Mesenchymal stem cell (in vitro differentiated cells and primary cell): ENCODE measurements at regions not wholly inside any gene's neighbourhood (a gene's known extent, or its start where the extent isn't known, plus 50 kb on each side); places are given as distances from the start of the nearest gene placed in this dataset.
"Not testable (repeated sequence)": the region's sequence is repeated elsewhere in the genome, so short reads cannot be mapped to it uniquely, and the experiment has no call there.

ENCODE experiments used
- DNase-seq: peaks from one replicate; pipeline ENCODE4 v3.0.0-alpha.2; 2013
- H2AFZ ChIP-seq: one replicate; pipeline ENCODE4 v1.6.1; 2013; ENCODE audit warnings: low read depth, mild to moderate bottlenecking, control low read depth, inconsistent platforms, low read length, moderate library complexity
- H2AK5ac ChIP-seq: 2 replicates; pipeline ENCODE4 v1.6.1; 2013; ENCODE audit warnings: low read length, moderate library complexity, mild to moderate bottlenecking, inconsistent platforms; ENCODE audit not compliant: severe bottlenecking
- H2BK120ac ChIP-seq: one replicate; pipeline ENCODE4 v1.6.1; 2013; ENCODE audit warnings: low read depth, mild to moderate bottlenecking, inconsistent platforms, low read length, moderate library complexity
- H2BK12ac ChIP-seq, 2 experiments: one replicate each; pipeline ENCODE4 v1.6.1; 2013; ENCODE audit warnings: inconsistent platforms in 2 of 2, low read length in 2 of 2, mild to moderate bottlenecking in 2 of 2, moderate library complexity in 2 of 2, control low read depth in 1 of 2
- H2BK15ac ChIP-seq: one replicate; pipeline ENCODE4 v1.6.1; 2013; ENCODE audit warnings: mild to moderate bottlenecking, low read depth, inconsistent platforms; ENCODE audit not compliant: poor library complexity, severe bottlenecking
- H2BK5ac ChIP-seq: 2 replicates; pipeline ENCODE4 v1.6.1; 2013; ENCODE audit warnings: low read depth, mild to moderate bottlenecking, low read length, control low read depth, inconsistent platforms; ENCODE audit not compliant: poor library complexity, severe bottlenecking
- H3K14ac ChIP-seq, 2 experiments: one replicate each; pipeline ENCODE4 v1.6.1; 2013; ENCODE audit warnings: inconsistent platforms in 2 of 2, low read length in 2 of 2, control low read depth in 1 of 2, mild to moderate bottlenecking in 1 of 2, moderate library complexity in 1 of 2
- H3K18ac ChIP-seq, 2 experiments: one replicate each; pipeline ENCODE4 v1.6.1; 2013; ENCODE audit warnings: inconsistent platforms in 2 of 2, low read length in 2 of 2, control low read depth in 1 of 2, low read depth in 1 of 2, mild to moderate bottlenecking in 1 of 2
- H3K23ac ChIP-seq, 2 experiments: one replicate each; pipeline ENCODE4 v1.6.1; 2013; ENCODE audit warnings: inconsistent platforms in 2 of 2, low read length in 2 of 2, mild to moderate bottlenecking in 2 of 2, moderate library complexity in 2 of 2, control low read depth in 1 of 2
- H3K27ac ChIP-seq: 2 replicates; pipeline ENCODE4 v1.5.1; 2013; ENCODE audit warnings: mild to moderate bottlenecking, moderate library complexity, low read length, control low read depth, inconsistent platforms; ENCODE audit not compliant: poor library complexity, severe bottlenecking
- H3K27me3 ChIP-seq, 2 experiments: 2 replicates each; pipeline versions ENCODE4 v1.6.1 to v1.7.0; 2013; ENCODE audit warnings: low read length in 2 of 2, mild to moderate bottlenecking in 2 of 2, moderate library complexity in 2 of 2, control low read depth in 1 of 2, inconsistent platforms in 1 of 2; ENCODE audit not compliant: control insufficient read depth in 1 of 2, insufficient read depth in 1 of 2
- H3K36me3 ChIP-seq, 2 experiments: 2 replicates each; pipeline versions ENCODE4 v1.6.1 to v1.7.0; 2013; ENCODE audit warnings: low read length in 2 of 2, control low read depth in 1 of 2, inconsistent platforms in 1 of 2, low read depth in 1 of 2, mild to moderate bottlenecking in 1 of 2; ENCODE audit not compliant: insufficient read depth in 2 of 2, control insufficient read depth in 1 of 2
- H3K4ac ChIP-seq, 2 experiments: one replicate each; pipeline ENCODE4 v1.6.1; 2013; ENCODE audit warnings: inconsistent platforms in 2 of 2, low read length in 2 of 2, mild to moderate bottlenecking in 2 of 2, moderate library complexity in 2 of 2, control low read depth in 1 of 2, low read depth in 1 of 2
- H3K4me1 ChIP-seq: 2 replicates; pipeline ENCODE4 v1.6.1; 2013; ENCODE audit warnings: low read depth, low read length, control low read depth; ENCODE audit not compliant: control insufficient read depth, insufficient read depth
- H3K4me2 ChIP-seq: 2 replicates; pipeline ENCODE4 v1.6.1; 2013; ENCODE audit warnings: low read length, mild to moderate bottlenecking, inconsistent platforms; ENCODE audit not compliant: poor library complexity, severe bottlenecking
- H3K4me3 ChIP-seq, 2 experiments: 2 replicates each; pipeline versions ENCODE4 v1.5.1 to v1.7.0; 2013; ENCODE audit warnings: low read length in 2 of 2, mild to moderate bottlenecking in 2 of 2, control low read depth in 1 of 2, low read depth in 1 of 2; ENCODE audit not compliant: insufficient read depth in 1 of 2
- H3K79me1 ChIP-seq: replicated peaks from 2 replicates; pipeline ENCODE4 v1.6.1; 2013; ENCODE audit warnings: mild to moderate bottlenecking, control low read depth, low read length, inconsistent platforms; ENCODE audit not compliant: poor library complexity, severe bottlenecking
- H3K9ac ChIP-seq: 2 replicates; pipeline ENCODE4 v1.7.0; 2013; ENCODE audit warnings: mild to moderate bottlenecking, low read length, moderate library complexity
- H3K9me3 ChIP-seq: 2 replicates; pipeline ENCODE4 v1.7.0; 2013; ENCODE audit warnings: mild to moderate bottlenecking, low read length; ENCODE audit not compliant: control insufficient read depth
- H4K8ac ChIP-seq: one replicate; pipeline ENCODE4 v1.6.1; 2013; ENCODE audit warnings: inconsistent platforms, mild to moderate bottlenecking, low read length, moderate library complexity
- H4K91ac ChIP-seq: one replicate; pipeline ENCODE4 v1.6.1; 2013; ENCODE audit warnings: mild to moderate bottlenecking, low read length, inconsistent platforms
- WGBS: methylation state at CpG from one replicate; pipeline ENCODE4 v1.1.7; 2013; ENCODE audit warnings: mixed read lengths; 5-methylcytosine and 5-hydroxymethylcytosine counted together

GRCh38 chr5:23893561-23893960, 386.2 kb downstream of the PRDM9 start:
- H3K27ac ChIP-seq = no peak overlapping the region
- no peak for DNase-seq
- no peak overlapping the region for H3K14ac ChIP-seq
- no peak overlapping the region for H3K9ac ChIP-seq
- H2BK5ac ChIP-seq = no peak overlapping the region
- H4K8ac ChIP-seq = no peak overlapping the region
- H4K91ac ChIP-seq = no peak overlapping the region
- H2AK5ac ChIP-seq = no peak overlapping the region
- no peak overlapping the region for H3K4me2 ChIP-seq
- H3K4ac ChIP-seq = no peak overlapping the region
- WGBS = 93% methylated on average over 5 of the region's 5 CpGs
- H2BK12ac ChIP-seq = no peak overlapping the region
- H3K9me3 ChIP-seq = peaks cover 26% of the 10 kb centered on the region
- H3K79me1 ChIP-seq = no peaks in the 10 kb centered on the region
- H2BK15ac ChIP-seq = no peak overlapping the region
- no peak overlapping the region for H3K4me3 ChIP-seq
- H3K18ac ChIP-seq = no peak overlapping the region
- no peaks in the 10 kb centered on the region for H3K36me3 ChIP-seq
- H2BK120ac ChIP-seq = no peak overlapping the region
- H3K4me1 ChIP-seq = no peaks in the 10 kb centered on the region
- H3K27me3 ChIP-seq = no peaks in the 10 kb centered on the region
- no peak overlapping the region for H2AFZ ChIP-seq
- H3K23ac ChIP-seq = no peak overlapping the region

DNA sequence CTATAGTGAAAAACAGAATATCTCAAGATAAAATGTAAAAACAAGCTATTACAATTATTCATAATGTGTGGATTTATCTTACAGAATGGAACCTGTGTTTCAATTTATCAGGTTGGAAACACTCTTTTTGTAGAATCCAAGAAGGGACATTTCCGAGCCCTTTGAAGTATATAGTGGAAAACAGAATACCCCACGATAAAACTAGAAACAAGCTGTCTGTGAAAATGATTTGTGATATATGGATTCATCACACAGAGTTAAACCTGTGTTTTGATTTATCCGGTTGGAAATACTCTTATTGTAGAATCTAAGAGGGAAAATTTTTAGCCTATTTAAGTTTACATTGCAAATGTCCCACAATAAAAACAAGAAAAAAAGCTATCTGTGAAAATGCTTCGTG, 388.2 kb downstream of the PRDM9 start:
- no peak overlapping the region for H4K8ac ChIP-seq
- no peak for DNase-seq

GRCh38 chr5:23930985-23931384, 423.6 kb downstream of the PRDM9 start:
- no peak for DNase-seq
- no peak overlapping the region for H2BK15ac ChIP-seq
- no peaks in the 10 kb centered on the region for H3K36me3 ChIP-seq
- H2BK12ac ChIP-seq = no peak overlapping the region
- H3K9ac ChIP-seq = no peak overlapping the region
- H3K27me3 ChIP-seq = no peaks in the 10 kb centered on the region
- no peak overlapping the region for H2BK120ac ChIP-seq
- no peak overlapping the region for H4K91ac ChIP-seq
- no peaks in the 10 kb centered on the region for H3K4me1 ChIP-seq
- no peak overlapping the region for H3K14ac ChIP-seq
- H3K79me1 ChIP-seq = no peaks in the 10 kb centered on the region
- H3K9me3 ChIP-seq = no peaks in the 10 kb centered on the region
- H3K27ac ChIP-seq = no peak overlapping the region
- no peak overlapping the region for H3K23ac ChIP-seq
- H4K8ac ChIP-seq = no peak overlapping the region
- H2AK5ac ChIP-seq = no peak overlapping the region
- H3K4ac ChIP-seq = no peak overlapping the region
- no peak overlapping the region for H3K4me2 ChIP-seq
- no peak overlapping the region for H2AFZ ChIP-seq
- H2BK5ac ChIP-seq = no peak overlapping the region
- no peak overlapping the region for H3K18ac ChIP-seq
- no CpG with 5 or more reads among the region's 3 CpGs for WGBS
- H3K4me3 ChIP-seq = no peak overlapping the region

More for the DNA sequence above, 388.2 kb downstream of the PRDM9 start:
- peaks cover 26% of the 10 kb centered on the region for H3K9me3 ChIP-seq
- H2BK120ac ChIP-seq = no peak overlapping the region
- no peak overlapping the region for H4K91ac ChIP-seq
- no peaks in the 10 kb centered on the region for H3K79me1 ChIP-seq
- H2BK5ac ChIP-seq = no peak overlapping the region
- no peak overlapping the region for H3K9ac ChIP-seq
- H3K18ac ChIP-seq = no peak overlapping the region
- H3K27ac ChIP-seq = no peak overlapping the region
- H3K23ac ChIP-seq = no peak overlapping the region
- H3K14ac ChIP-seq = no peak overlapping the region
- no peak overlapping the region for H2BK15ac ChIP-seq
- no peaks in the 10 kb centered on the region for H3K36me3 ChIP-seq
- no peak overlapping the region for H3K4me2 ChIP-seq
- no peak overlapping the region for H2AK5ac ChIP-seq
- H3K4me3 ChIP-seq = no peak overlapping the region
- no peaks in the 10 kb centered on the region for H3K4me1 ChIP-seq
- no peak overlapping the region for H2BK12ac ChIP-seq
- H3K4ac ChIP-seq = no peak overlapping the region
- H3K27me3 ChIP-seq = no peaks in the 10 kb centered on the region
- H2AFZ ChIP-seq = no peak overlapping the region
- WGBS = 97% methylated on average over 2 of the region's 4 CpGs

DNA sequence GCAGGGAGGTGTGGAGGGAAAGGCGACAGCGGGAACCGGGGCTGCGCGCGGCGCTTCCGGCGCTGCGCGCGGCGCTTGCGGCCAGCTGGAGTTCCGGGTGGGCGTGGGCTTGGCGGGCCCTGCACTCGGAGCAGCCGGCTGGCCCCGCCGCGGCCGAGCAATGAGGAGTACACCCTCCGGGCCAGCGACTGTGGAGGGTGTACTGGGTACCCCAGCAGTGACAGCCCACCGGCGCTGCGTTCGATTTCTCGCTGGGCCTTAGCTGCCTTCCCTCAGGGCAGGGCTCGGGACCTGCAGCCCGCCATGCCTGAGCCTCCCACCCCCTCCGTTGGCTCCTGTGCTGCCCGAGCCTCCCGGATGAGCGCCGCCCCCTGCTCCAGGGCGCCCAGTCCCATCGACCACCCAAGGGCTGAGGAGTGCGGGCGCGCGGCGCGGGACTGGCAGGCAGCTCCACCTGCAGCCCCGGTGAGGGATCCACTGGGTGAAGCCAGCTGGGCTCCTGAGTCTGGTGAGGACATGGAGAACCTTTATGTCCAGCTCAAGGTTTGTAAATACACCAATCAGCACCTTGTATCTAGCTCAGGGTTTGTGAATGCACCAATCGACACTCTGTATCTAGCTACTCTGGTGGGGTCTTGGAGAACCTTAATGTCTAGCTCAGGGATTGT, 444.0 kb downstream of the PRDM9 start:
- H3K4ac ChIP-seq, H2BK12ac ChIP-seq, H3K4me1 ChIP-seq, H2AFZ ChIP-seq, H4K8ac ChIP-seq, H3K4me2 ChIP-seq, H2BK15ac ChIP-seq, H3K27me3 ChIP-seq, H3K9ac ChIP-seq, H2BK120ac ChIP-seq, H3K36me3 ChIP-seq, H3K4me3 ChIP-seq, H3K27ac ChIP-seq, H4K91ac ChIP-seq, H3K79me1 ChIP-seq, DNase-seq, H3K18ac ChIP-seq, H3K23ac ChIP-seq, H2BK5ac ChIP-seq, H3K14ac ChIP-seq, H2AK5ac ChIP-seq: not testable (repeated sequence)
- peaks cover 20% of the 10 kb centered on the region for H3K9me3 ChIP-seq
- WGBS = 95% methylated on average over 47 of the region's 47 CpGs
